ENCODE measurements at regions not wholly inside any gene's neighbourhood (a gene's known extent, or its start where the extent isn't known, plus 50 kb on each side); places are given as distances from the start of the nearest gene placed in this dataset.

- no peak for DNase-seq (ENCODE audit: low read depth, low spot score)
Observed at GRCh38 chr5:133775584-133776304, 163.4 kb upstream of the FSTL4 start.

GRCh38 chr5:133773247-133774202 is 161.2 kb upstream of the FSTL4 start:
- DNase-seq (ENCODE audit: low read depth, low spot score) = no peak

GRCh38 chr5:133769842-133770241 is 157.5 kb upstream of the FSTL4 start:
- no peak for DNase-seq (ENCODE audit: low read depth, low spot score)

GRCh38 chr5:133763744-133764143 is 151.4 kb upstream of the FSTL4 start:
- no peak for DNase-seq (ENCODE audit: low read depth, low spot score)

- no peak for DNase-seq (ENCODE audit: low read depth, low spot score)
Observed at GRCh38 chr5:133761632-133762031, 149.3 kb upstream of the FSTL4 start.

GRCh38 chr5:133760532-133760931 is 148.2 kb upstream of the FSTL4 start:
- no peak for DNase-seq (ENCODE audit: low read depth, low spot score)

- DNase-seq (ENCODE audit: low read depth, low spot score) = no peak
Observed at GRCh38 chr5:133758641-133759040, 146.3 kb upstream of the FSTL4 start.

- DNase-seq (ENCODE audit: low read depth, low spot score) = no peak
Observed at GRCh38 chr5:133757396-133757945, 145.1 kb upstream of the FSTL4 start.

- no peak for DNase-seq (ENCODE audit: low read depth, low spot score)
Observed at GRCh38 chr5:133756756-133757155, 144.4 kb upstream of the FSTL4 start.

- no peak for DNase-seq (ENCODE audit: low read depth, low spot score)
Observed at GRCh38 chr5:133756036-133756435, 143.7 kb upstream of the FSTL4 start.

GRCh38 chr5:133754575-133755169 is 142.3 kb upstream of the FSTL4 start:
- DNase-seq (ENCODE audit: low read depth, low spot score) = no peak

GRCh38 chr5:133753856-133754255 is 141.5 kb upstream of the FSTL4 start:
- peak; percentile 20 for DNase-seq (ENCODE audit: low read depth, low spot score)

GRCh38 chr5:133751846-133752245 is 139.5 kb upstream of the FSTL4 start:
- no peak for DNase-seq (ENCODE audit: low read depth, low spot score)

- DNase-seq (ENCODE audit: low read depth, low spot score) = no peak
Observed at GRCh38 chr5:133751421-133751820, 139.1 kb upstream of the FSTL4 start.

- no peak for DNase-seq (ENCODE audit: low read depth, low spot score)
Observed at GRCh38 chr5:133750856-133751255, 138.5 kb upstream of the FSTL4 start.

- DNase-seq (ENCODE audit: low read depth, low spot score) = no peak
Observed at GRCh38 chr5:133750356-133750755, 138.0 kb upstream of the FSTL4 start.

GRCh38 chr5:133749331-133749985 is 137.1 kb upstream of the FSTL4 start:
- DNase-seq (ENCODE audit: low read depth, low spot score) = no peak

- DNase-seq (ENCODE audit: low read depth, low spot score) = no peak
Observed at GRCh38 chr5:133746834-133747233, 134.5 kb upstream of the FSTL4 start.

GRCh38 chr5:133744960-133745308 is 132.6 kb upstream of the FSTL4 start:
- DNase-seq (ENCODE audit: low read depth, low spot score) = no peak

GRCh38 chr5:133744051-133744959 is 132.0 kb upstream of the FSTL4 start:
- no peak for DNase-seq (ENCODE audit: low read depth, low spot score)
